ENCODE measurements at regions not wholly inside any gene's neighbourhood (a gene's known extent, or its start where the extent isn't known, plus 50 kb on each side); places are given as distances from the start of the nearest gene placed in this dataset.

- TF ChIP-seq CTCF (IDR thresholded peaks at IDR 0.05; ENCODE audit: low read depth, low read length, missing input control) (no peak), SP1 (IDR thresholded peaks at IDR 0.05) (no peak), YY1 (IDR thresholded peaks at IDR 0.05) (no peak), EGR1 (IDR thresholded peaks at IDR 0.05; ENCODE audit: low read depth in 2 of 2) (no peak), MAX (IDR thresholded peaks at IDR 0.05) (no peak), JUND (IDR thresholded peaks at IDR 0.05) (no peak), ATF3 (IDR thresholded peaks at IDR 0.05) (no peak)
Measured at GRCh38 chr13:81388400-81388799, 1047.5 kb upstream of the SPRY2 start.
